GM18870 (cell line): ENCODE measurements at regions not wholly inside any gene's neighbourhood (a gene's known extent, or its start where the extent isn't known, plus 50 kb on each side); places are given as distances from the start of the nearest gene placed in this dataset.
"Not testable (repeated sequence)": the region's sequence is repeated elsewhere in the genome, so short reads cannot be mapped to it uniquely, and the experiment has no call there.

ENCODE experiments used
- ATAC-seq: cut with Tn5 transposase; IDR thresholded peaks from one replicate; pipeline ENCODE4 v1.9.1; 2021; ENCODE audit warnings: moderate library complexity; ENCODE audit not compliant: unreplicated experiment

GRCh38 chr6:6998194-6998569, 109.6 kb upstream of the RREB1 start:
- ATAC-seq, result no peak

GRCh38 chr6:7000825-7001777, 106.7 kb upstream of the RREB1 start:
- ATAC-seq, result no peak

- ATAC-seq, result no peak
Observed at GRCh38 chr6:7003041-7003440, 104.7 kb upstream of the RREB1 start.

GRCh38 chr6:7004581-7005297, 103.0 kb upstream of the RREB1 start:
- no peak for ATAC-seq

GRCh38 chr6:7006515-7007191, 101.1 kb upstream of the RREB1 start:
- ATAC-seq, result no peak

GRCh38 chr6:7008451-7008988, 99.2 kb upstream of the RREB1 start:
- ATAC-seq, result no peak

- ATAC-seq, result no peak
Observed at GRCh38 chr6:7016226-7016625, 91.5 kb upstream of the RREB1 start.

GRCh38 chr6:7021301-7021700, 86.5 kb upstream of the RREB1 start:
- ATAC-seq, result no peak

GRCh38 chr6:7025861-7026260, 81.9 kb upstream of the RREB1 start:
- ATAC-seq, result no peak

- not testable (repeated sequence) for ATAC-seq
Observed at GRCh38 chr6:7028963-7029362, 78.8 kb upstream of the RREB1 start.

- not testable (repeated sequence) for ATAC-seq
Observed at GRCh38 chr6:7030968-7031367, 76.8 kb upstream of the RREB1 start.

GRCh38 chr6:7033202-7033601, 74.6 kb upstream of the RREB1 start:
- no peak for ATAC-seq

- no peak for ATAC-seq
Observed at GRCh38 chr6:7034055-7034454, 73.7 kb upstream of the RREB1 start.

GRCh38 chr6:7035837-7036249, 71.9 kb upstream of the RREB1 start:
- ATAC-seq, result no peak

- no peak for ATAC-seq
Observed at GRCh38 chr6:7041511-7042026, 66.2 kb upstream of the RREB1 start.

- ATAC-seq, result no peak
Observed at GRCh38 chr6:7042056-7042653, 65.6 kb upstream of the RREB1 start.

GRCh38 chr6:7042654-7043545, 64.9 kb upstream of the RREB1 start:
- ATAC-seq, result no peak

- no peak for ATAC-seq
Observed at GRCh38 chr6:7045331-7045730, 62.4 kb upstream of the RREB1 start.

- ATAC-seq, result no peak
Observed at GRCh38 chr6:7045746-7046145, 62.0 kb upstream of the RREB1 start.

- ATAC-seq, result no peak
Observed at GRCh38 chr6:7047128-7047527, 60.6 kb upstream of the RREB1 start.
